Body of pancreas (tissue), 4 donors: ENCODE measurements at regions not wholly inside any gene's neighbourhood (a gene's known extent, or its start where the extent isn't known, plus 50 kb on each side); places are given as distances from the start of the nearest gene placed in this dataset.

Experiments
- ATAC-seq: fragments of 150-250 bp; one replicate; pipeline ENCODE4 v1.9.1; 2016
- DNase-seq, 4 donors: peaks; one replicate each; pipeline ENCODE4 v3.0.0-alpha.2; 2019
- H3K27ac ChIP-seq, 4 donors: fragments of 200-600 bp; sonication (generic); 1 replicate in 3 of 4; 2 replicates in 1 of 4; pipeline versions ENCODE4 v1.5.1 to v1.6.1; 2016 to 2019; ENCODE audit warnings: mild to moderate bottlenecking in 1 of 4, mixed read lengths in 1 of 4, moderate library complexity in 1 of 4
- H3K27me3 ChIP-seq, 2 donors: fragments of 200-600 bp; sonication (generic); one replicate each; pipeline ENCODE4 v1.6.0; 2016; ENCODE audit warnings: mild to moderate bottlenecking in 1 of 2
- H3K36me3 ChIP-seq, 2 donors: fragments of 200-600 bp; sonication (generic); replicated peaks in 1 of 2; 2 replicates each; pipeline ENCODE4 v1.5.1; 2016; ENCODE audit warnings: low read depth in 2 of 2; ENCODE audit not compliant: insufficient read depth in 1 of 2
- H3K4me1 ChIP-seq: fragments of 200-600 bp; sonication (generic); one replicate; pipeline ENCODE4 v1.6.0; 2016
- H3K4me3 ChIP-seq, 2 donors: fragments of 200-600 bp; sonication (generic); 1 replicate in 1 of 2; 2 replicates in 1 of 2; pipeline ENCODE4 v1.5.1; 2016 to 2019
- H3K9me3 ChIP-seq, 3 donors: fragments of 200-600 bp; sonication (generic); 1 replicate in 2 of 3; 2 replicates in 1 of 3; pipeline ENCODE4 v1.5.1; 2016
- CTCF ChIP-seq, 7 experiments: fragments of 450-650 bp in 4 of 7; fragments of 200-600 bp in 3 of 7; sonication (generic) in 3 of 7; IDR thresholded peaks; one replicate each; pipeline ENCODE4 v1.5.1; 2016 to 2019; ENCODE audit warnings: antibody characterized with exemption in 7 of 7
- POLR2A ChIP-seq, 3 donors: fragments of 450-650 bp; IDR thresholded peaks; one replicate each; pipeline ENCODE4 v1.6.1; 2016; ENCODE audit warnings: antibody characterized with exemption in 3 of 3, mild to moderate bottlenecking in 2 of 3
- WGBS, 2 donors: methylation state at CpG; one replicate each; pipeline ENCODE4 v1.1.5; 2017; 5-methylcytosine and 5-hydroxymethylcytosine counted together
- intact Hi-C: fragments of 100-400 bp; cut with DNase I; formaldehyde crosslinking; loops from one replicate; pipeline ENCODE4 v1.15.1; 2023

GRCh38 chr3:6147883-6148282 is 713.0 kb upstream of the GRM7 start:
- TF ChIP-seq POLR2A (IDR thresholded peaks at IDR 0.05) (no peak), CTCF (IDR thresholded peaks at IDR 0.05) (no peak)
- WGBS, 2 donors, result 87 to 95% methylated on average over 6 of the region's 6 CpGs
- Histone ChIP-seq H3K4me1 (no peaks in the 10 kb centered on the region), H3K9me3 (no peaks in the 10 kb centered on the region), H3K27me3 (no peaks in the 10 kb centered on the region), H3K4me3 (no peak overlapping the region), H3K36me3 (no peaks in the 10 kb centered on the region), H3K27ac (no peak overlapping the region)
- intact Hi-C loops, result no loop called here
- ATAC-seq (no peak), DNase-seq (no peak)

GRCh38 chr3:6155650-6156338 is 705.1 kb upstream of the GRM7 start:
- H3K27me3 ChIP-seq, result no peaks in the 10 kb centered on the region
- 77% methylated on average over 4 of the region's 4 CpGs for WGBS, 2 donors
- no peak overlapping the region for H3K4me3 ChIP-seq
- no peak overlapping the region for H3K27ac ChIP-seq
- no peaks in the 10 kb centered on the region for H3K4me1 ChIP-seq
- no peak for TF ChIP-seq POLR2A (IDR thresholded peaks at IDR 0.05)
- no peak for TF ChIP-seq CTCF (IDR thresholded peaks at IDR 0.05)
- intact Hi-C loops, result no loop called here
- no peak for ATAC-seq
- DNase-seq, result no peak
- no peaks in the 10 kb centered on the region for H3K36me3 ChIP-seq
- H3K9me3 ChIP-seq, result no peaks in the 10 kb centered on the region

- H3K4me1 ChIP-seq, result no peaks in the 10 kb centered on the region
- H3K27me3 ChIP-seq, result no peaks in the 10 kb centered on the region
- DNase-seq (no peak), ATAC-seq (no peak)
- H3K27ac ChIP-seq, result no peak overlapping the region
- no peaks in the 10 kb centered on the region for H3K36me3 ChIP-seq
- intact Hi-C loops, result no loop called here
- WGBS, 2 donors, result 88 to 90% methylated on average over 6 of the region's 6 CpGs
- H3K9me3 ChIP-seq, result no peaks in the 10 kb centered on the region
- no peak for TF ChIP-seq POLR2A (IDR thresholded peaks at IDR 0.05)
- TF ChIP-seq CTCF (IDR thresholded peaks at IDR 0.05), result no peak
- H3K4me3 ChIP-seq, result no peak overlapping the region
These were observed 695.0 kb upstream of the GRM7 start for GRCh38 chr3:6165951-6166350.

GRCh38 chr3:6168256-6168655 is 692.7 kb upstream of the GRM7 start:
- Histone ChIP-seq H3K27me3 (no peaks in the 10 kb centered on the region), H3K36me3 (no peaks in the 10 kb centered on the region), H3K4me3 (no peak overlapping the region), H3K27ac (no peak overlapping the region), H3K4me1 (no peaks in the 10 kb centered on the region), H3K9me3 (no peaks in the 10 kb centered on the region)
- TF ChIP-seq CTCF (IDR thresholded peaks at IDR 0.05), result no peak
- no peak for TF ChIP-seq POLR2A (IDR thresholded peaks at IDR 0.05)
- ATAC-seq (no peak), DNase-seq (no peak)
- WGBS, 2 donors, result 66 to 83% methylated on average over 8 of the region's 8 CpGs
- intact Hi-C loops, result no loop called here
